Cardiac septum (tissue), 1 donor: ENCODE measurements at regions not wholly inside any gene's neighbourhood (a gene's known extent, or its start where the extent isn't known, plus 50 kb on each side); places are given as distances from the start of the nearest gene placed in this dataset.

Source experiments
- DNase-seq: peaks from one replicate; pipeline ENCODE4 v3.0.0-alpha.2; 2020; ENCODE audit warnings: low spot score
- intact Hi-C: fragments of 100-400 bp; cut with DNase I; formaldehyde crosslinking; loops from one replicate; pipeline ENCODE4 v1.14.0; 2022
- donor health status: DM: no; HTN: no; CAD: no.

- no peak for DNase-seq
- intact Hi-C loops, result no loop called here
Measured at GRCh38 chr10:1869861-1870260, 132.5 kb upstream of the ADARB2 start.

- no peak for DNase-seq
- intact Hi-C loops, result no loop called here
Measured at GRCh38 chr10:1860351-1860750, 123.0 kb upstream of the ADARB2 start.

GRCh38 chr10:1858547-1858946 is 121.2 kb upstream of the ADARB2 start:
- no peak for DNase-seq
- intact Hi-C loops, result no loop called here

GRCh38 chr10:1858048-1858447 is 120.7 kb upstream of the ADARB2 start:
- DNase-seq, result no peak
- intact Hi-C loops, result no loop called here

- DNase-seq, result no peak
- intact Hi-C loops, result no loop called here
Measured at GRCh38 chr10:1855911-1856310, 118.6 kb upstream of the ADARB2 start.

DNA sequence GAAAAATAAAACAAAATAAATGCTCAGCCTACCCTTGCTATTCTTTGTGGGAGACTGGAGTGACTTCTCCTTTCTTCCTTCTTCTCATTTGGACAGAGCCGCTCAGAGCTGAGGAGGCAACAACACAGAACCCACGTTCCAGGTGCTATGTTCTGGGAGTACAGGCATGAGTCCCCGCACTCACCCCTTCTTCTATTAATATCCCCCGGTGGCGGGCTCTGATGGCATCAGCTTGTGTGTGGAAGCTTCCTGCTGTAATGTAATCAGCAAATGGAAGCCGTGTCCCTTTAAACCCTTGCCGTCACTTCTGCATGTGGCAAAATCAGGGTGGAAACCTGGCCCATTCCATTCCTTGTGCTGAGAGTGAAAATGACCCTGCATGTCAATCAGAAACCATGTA is 116.9 kb upstream of the ADARB2 start:
- no peak for DNase-seq

DNA sequence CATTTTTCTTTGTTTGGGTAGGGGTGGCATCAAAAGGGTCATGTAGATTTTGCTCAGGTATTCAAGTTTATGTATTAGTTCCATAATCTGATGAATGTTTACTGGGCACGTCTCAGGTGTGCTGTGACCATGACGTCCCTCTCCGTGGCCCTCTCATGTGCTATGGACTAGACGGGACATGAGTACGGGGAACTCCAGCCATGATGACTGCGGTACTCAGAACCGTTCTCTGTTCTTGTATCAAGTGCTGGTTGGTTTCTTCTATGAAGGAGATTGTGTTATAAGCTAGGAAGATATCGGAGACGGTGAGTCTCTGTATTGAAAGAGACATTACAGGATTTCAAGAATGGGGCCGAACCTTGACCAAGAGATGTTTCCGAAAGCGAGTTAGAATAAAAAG is 116.5 kb upstream of the ADARB2 start:
- DNase-seq, result no peak
- intact Hi-C loops, result no loop called here

More for the DNA sequence above, 116.9 kb upstream of the ADARB2 start:
- intact Hi-C loops, result no loop called here

- intact Hi-C loops, result no loop called here
- no peak for DNase-seq
Measured at GRCh38 chr10:1852841-1853240, 115.5 kb upstream of the ADARB2 start.

DNA sequence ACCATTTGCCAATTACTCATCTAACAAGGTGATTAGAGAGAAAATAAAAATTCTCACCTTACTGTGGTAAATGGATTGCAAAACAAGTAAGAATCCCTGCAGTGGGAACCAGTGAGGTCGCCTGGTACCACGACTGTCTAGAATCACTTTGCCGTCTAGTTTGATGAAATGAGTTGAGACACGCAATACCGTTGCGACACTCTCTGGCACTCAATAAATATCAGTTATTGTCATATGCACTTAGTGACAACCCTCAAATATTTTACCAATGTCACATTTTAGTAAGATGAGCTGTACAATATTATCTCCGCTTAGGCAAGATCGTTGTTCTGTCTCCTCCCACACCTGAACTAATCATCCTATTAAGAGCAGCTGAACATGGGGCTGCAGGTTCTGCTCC is 114.4 kb upstream of the ADARB2 start:
- intact Hi-C loops, result no loop called here
- DNase-seq, result no peak

DNA sequence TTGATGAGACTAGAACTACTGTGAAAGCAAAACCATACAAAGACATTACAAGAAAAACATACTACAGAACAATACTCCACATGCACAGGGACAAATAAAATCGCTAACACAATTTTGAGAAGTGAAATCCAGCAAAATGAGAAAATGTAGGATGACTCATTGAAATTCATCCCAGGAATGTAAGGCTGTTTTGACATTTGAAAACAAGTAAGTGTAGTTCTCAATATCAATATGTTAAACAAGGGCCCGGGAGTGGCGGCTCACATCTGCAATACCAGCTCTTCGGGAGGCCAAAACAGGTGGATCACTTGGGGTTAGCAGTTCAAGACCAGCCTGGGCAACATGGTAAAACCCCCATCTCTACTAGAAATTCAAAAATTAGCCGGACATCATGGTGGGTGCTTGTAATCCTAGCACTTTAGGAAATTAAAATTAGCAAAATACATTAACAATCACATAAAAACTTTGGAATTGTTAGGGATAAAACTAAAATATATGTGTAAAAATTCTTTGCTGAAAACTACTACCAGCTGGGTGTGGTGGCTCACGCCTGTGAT is 113.7 kb upstream of the ADARB2 start:
- intact Hi-C loops, result no loop called here
- no peak for DNase-seq

DNA sequence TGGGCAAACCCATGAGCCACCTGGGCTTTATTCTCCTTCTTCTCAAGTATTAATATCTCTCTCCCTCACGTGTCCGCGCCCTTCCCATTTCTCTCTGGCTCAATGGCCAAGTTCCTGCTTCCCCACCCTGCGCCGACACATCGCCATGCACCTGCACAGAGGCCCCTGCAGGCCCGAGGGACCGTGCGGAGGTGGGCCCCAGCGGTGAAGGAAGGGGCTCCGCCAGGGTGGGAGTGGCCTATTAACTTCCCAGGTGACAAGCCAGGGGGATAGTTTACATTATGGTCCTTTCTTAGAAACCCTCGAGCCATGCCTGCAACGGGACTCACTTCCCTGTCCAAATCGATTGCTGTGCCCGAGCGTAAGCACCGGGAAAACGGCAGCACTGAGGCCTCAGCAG is 110.0 kb upstream of the ADARB2 start:
- no peak for DNase-seq
- intact Hi-C loops, result no loop called here

GRCh38 chr10:1846032-1846431 is 108.7 kb upstream of the ADARB2 start:
- no peak for DNase-seq

GRCh38 chr10:1841759-1842158 is 104.4 kb upstream of the ADARB2 start:
- no peak for DNase-seq
- intact Hi-C loops, result no loop called here

More at GRCh38 chr10:1846032-1846431, 108.7 kb upstream of the ADARB2 start:
- intact Hi-C loops, result no loop called here

DNA sequence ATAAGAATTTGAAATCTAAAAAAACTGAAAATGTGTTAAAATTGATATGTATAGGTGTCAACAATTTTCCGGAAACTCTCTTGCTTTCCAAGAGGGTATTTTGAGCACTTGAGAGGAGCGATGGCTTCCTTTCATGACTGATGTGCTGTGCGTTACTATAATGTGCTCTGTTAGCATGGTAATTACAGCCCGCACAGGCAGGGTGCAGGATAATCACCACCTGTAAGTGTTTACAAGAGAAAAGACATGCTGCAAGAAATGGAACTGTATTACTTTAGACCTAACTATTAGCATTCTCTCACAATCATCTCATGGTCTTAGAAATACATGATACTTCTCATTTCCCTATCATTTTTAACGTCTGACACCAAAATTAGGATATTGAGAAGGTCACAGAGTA is 92.4 kb upstream of the ADARB2 start:
- intact Hi-C loops, result no loop called here
- DNase-seq, result no peak

GRCh38 chr10:1824928-1825327 is 87.6 kb upstream of the ADARB2 start:
- no peak for DNase-seq
- intact Hi-C loops, result no loop called here

- no peak for DNase-seq
- intact Hi-C loops, result no loop called here
Measured at GRCh38 chr10:1814556-1814955, 77.2 kb upstream of the ADARB2 start.

DNA sequence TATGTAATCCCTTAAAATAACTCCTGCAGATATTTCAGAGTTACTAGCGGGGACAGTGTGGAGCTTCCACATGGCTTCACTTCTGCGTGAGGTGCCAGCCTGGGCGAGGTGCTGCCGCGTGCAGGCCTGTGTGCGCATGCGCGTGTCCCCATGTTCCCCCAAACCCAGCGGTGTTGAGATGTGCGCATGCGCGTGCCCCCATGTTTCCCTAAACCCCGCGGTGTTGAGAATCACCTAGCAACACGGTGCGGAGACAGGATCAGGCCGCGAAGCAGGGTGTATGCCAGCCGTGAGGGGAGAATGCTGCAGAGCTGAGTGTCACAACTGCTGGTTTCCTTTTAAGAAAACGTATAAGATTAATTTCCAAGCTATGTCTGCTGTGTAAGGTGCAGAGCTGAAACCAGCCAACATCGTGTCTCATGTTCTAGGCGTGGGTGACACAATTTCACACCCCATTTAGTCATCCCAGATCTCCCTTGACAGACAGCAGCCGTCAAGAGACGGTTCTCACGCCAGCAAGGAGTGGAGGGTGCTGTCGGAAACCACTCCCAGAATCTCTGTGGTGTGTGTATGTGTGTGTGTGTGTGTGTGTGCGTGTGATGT is 71.9 kb upstream of the ADARB2 start:
- DNase-seq, result no peak
- intact Hi-C loops, result no loop called here

- intact Hi-C loops, result no loop called here
- no peak for DNase-seq
Measured at GRCh38 chr10:1807924-1808323, 70.6 kb upstream of the ADARB2 start.

GRCh38 chr10:1807196-1807595 is 69.9 kb upstream of the ADARB2 start:
- intact Hi-C loops, result no loop called here
- DNase-seq, result no peak

DNA sequence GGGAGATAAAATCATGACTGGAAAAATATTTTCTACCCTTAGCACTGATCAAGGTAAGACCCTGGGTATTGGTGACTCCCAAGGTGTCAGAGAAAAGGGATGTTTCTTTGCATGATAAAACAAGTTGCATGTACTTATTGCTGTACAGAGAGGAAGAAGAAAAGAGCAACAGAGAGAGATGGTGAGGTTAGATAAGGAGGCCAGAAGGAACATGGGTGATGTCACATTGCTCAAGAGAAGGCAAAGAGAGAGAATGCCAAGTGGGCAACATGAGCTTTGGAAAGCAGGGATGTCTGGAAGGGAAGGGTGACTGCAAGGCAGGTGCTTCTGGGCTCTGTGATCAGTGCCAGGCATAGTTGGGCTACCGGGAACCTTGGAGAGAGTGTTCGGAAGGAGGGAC is 65.1 kb upstream of the ADARB2 start:
- no peak for DNase-seq
- intact Hi-C loops, result no loop called here

GRCh38 chr10:1788401-1788800 is 51.1 kb upstream of the ADARB2 start:
- intact Hi-C loops, result no loop called here
- DNase-seq, result no peak
